H9 (cell line): ENCODE measurements at regions not wholly inside any gene's neighbourhood (a gene's known extent, or its start where the extent isn't known, plus 50 kb on each side); places are given as distances from the start of the nearest gene placed in this dataset.

Experiments used
- DNase-seq: peaks from one replicate; pipeline ENCODE4 v3.0.0-alpha.2; 2017
- H2AFZ ChIP-seq: one replicate; pipeline ENCODE4 v1.6.1; 2013; ENCODE audit warnings: mild to moderate bottlenecking, low read length, control low read depth, moderate library complexity
- H2AK5ac ChIP-seq: 2 replicates; pipeline ENCODE4 v1.6.1; 2013; ENCODE audit warnings: low read length, control low read depth, mixed read lengths; ENCODE audit not compliant: insufficient read length
- H2BK120ac ChIP-seq: one replicate; pipeline ENCODE4 v1.6.1; 2013; ENCODE audit warnings: low read depth, mild to moderate bottlenecking, low read length, control low read depth, inconsistent platforms; ENCODE audit not compliant: poor library complexity, severe bottlenecking
- H2BK12ac ChIP-seq: 2 replicates; pipeline ENCODE4 v1.6.1; 2013; ENCODE audit warnings: low read length, control low read depth, mixed read lengths, low read depth; ENCODE audit not compliant: insufficient read length
- H2BK15ac ChIP-seq: 2 replicates; pipeline ENCODE4 v1.6.1; 2013; ENCODE audit warnings: low read depth, low read length, control low read depth
- H2BK20ac ChIP-seq: one replicate; pipeline ENCODE4 v1.6.1; 2013; ENCODE audit warnings: low read depth, mild to moderate bottlenecking, low read length, control low read depth, inconsistent platforms; ENCODE audit not compliant: poor library complexity, severe bottlenecking
- H2BK5ac ChIP-seq: 2 replicates; pipeline ENCODE4 v1.6.1; 2013; ENCODE audit warnings: low read length, control low read depth, mixed read lengths; ENCODE audit not compliant: insufficient read length
- H3K14ac ChIP-seq: 2 replicates; pipeline ENCODE4 v1.6.1; 2013; ENCODE audit warnings: low read length, control low read depth; ENCODE audit not compliant: insufficient read depth
- H3K18ac ChIP-seq: 2 replicates; pipeline ENCODE4 v1.6.1; 2013; ENCODE audit warnings: low read depth, mild to moderate bottlenecking, mixed read lengths, low read length, control low read depth; ENCODE audit not compliant: insufficient read length
- H3K23ac ChIP-seq: 2 replicates; pipeline ENCODE4 v1.6.1; 2013; ENCODE audit warnings: low read length, control low read depth, mixed read lengths, low read depth; ENCODE audit not compliant: insufficient read length
- H3K23me2 ChIP-seq: 2 replicates; pipeline ENCODE4 v1.6.1; 2013; ENCODE audit warnings: low read depth, mild to moderate bottlenecking, mixed read lengths, low read length, control low read depth; ENCODE audit not compliant: insufficient read length, poor library complexity, severe bottlenecking
- H3K27ac ChIP-seq: 2 replicates; pipeline ENCODE4 v1.5.1; 2013; ENCODE audit warnings: low read length, control low read depth, mixed read lengths, low read depth; ENCODE audit not compliant: insufficient read length
- H3K27me3 ChIP-seq: 2 replicates; pipeline ENCODE4 v1.6.1; 2013; ENCODE audit warnings: low read length, control low read depth, inconsistent platforms; ENCODE audit not compliant: insufficient read depth
- H3K4ac ChIP-seq: 2 replicates; pipeline ENCODE4 v1.6.1; 2013; ENCODE audit warnings: low read depth, mild to moderate bottlenecking, control low read depth, inconsistent platforms, low read length, moderate library complexity
- H3K4me1 ChIP-seq: 2 replicates; pipeline ENCODE4 v1.6.1; 2013; ENCODE audit warnings: low read length, control low read depth, inconsistent platforms; ENCODE audit not compliant: insufficient read depth
- H3K4me2 ChIP-seq: 2 replicates; pipeline ENCODE4 v1.6.1; 2013; ENCODE audit warnings: low read length, control low read depth, mixed read lengths; ENCODE audit not compliant: insufficient read length, insufficient read depth
- H3K56ac ChIP-seq: 2 replicates; pipeline ENCODE4 v1.6.1; 2013; ENCODE audit warnings: low read depth, mild to moderate bottlenecking, mixed read lengths, low read length, control low read depth; ENCODE audit not compliant: insufficient read length
- H3K79me1 ChIP-seq: 2 replicates; pipeline ENCODE4 v1.6.1; 2013; ENCODE audit warnings: low read depth, mild to moderate bottlenecking, moderate library complexity, low read length, control low read depth, inconsistent platforms; ENCODE audit not compliant: insufficient read depth, poor library complexity, severe bottlenecking
- H3K79me2 ChIP-seq: 2 replicates; pipeline ENCODE4 v1.6.1; 2013; ENCODE audit warnings: low read length, control low read depth, inconsistent platforms; ENCODE audit not compliant: insufficient read depth
- H3K9ac ChIP-seq: 2 replicates; pipeline ENCODE4 v1.6.1; 2013; ENCODE audit warnings: low read length, control low read depth, mixed read lengths; ENCODE audit not compliant: insufficient read length; ENCODE audit errors: extremely low read depth
- H3K9me3 ChIP-seq: one replicate; pipeline ENCODE4 v1.6.1; 2013; ENCODE audit warnings: low read depth, low read length, inconsistent platforms; ENCODE audit not compliant: control insufficient read depth
- H3T11ph ChIP-seq: one replicate; pipeline ENCODE4 v1.6.1; 2013; ENCODE audit warnings: mild to moderate bottlenecking, low read length, control low read depth, inconsistent platforms
- H4K20me1 ChIP-seq: one replicate; pipeline ENCODE4 v1.6.1; 2013; ENCODE audit not compliant: control insufficient read depth, insufficient read length, insufficient read depth
- H4K5ac ChIP-seq: 2 replicates; pipeline ENCODE4 v1.6.1; 2013; ENCODE audit warnings: low read depth, mild to moderate bottlenecking, mixed read lengths, low read length, control low read depth; ENCODE audit not compliant: insufficient read length
- H4K8ac ChIP-seq: replicated peaks from 2 replicates; pipeline ENCODE4 v1.6.1; 2013; ENCODE audit warnings: low read length, control low read depth, mixed read lengths, low read depth; ENCODE audit not compliant: insufficient read length
- H4K91ac ChIP-seq: 2 replicates; pipeline ENCODE4 v1.6.1; 2013; ENCODE audit warnings: low read depth, mild to moderate bottlenecking, moderate library complexity, mixed read lengths, low read length, control low read depth; ENCODE audit not compliant: insufficient read length
- H3K27ac Mint-ChIP-seq, 3 experiments: 2 replicates in 2 of 3; 3 replicates in 1 of 3; pipeline ENCODE4 v1.8.0; 2020 to 2021; ENCODE audit warnings: mixed read lengths in 3 of 3, mild to moderate bottlenecking in 1 of 3, moderate library complexity in 1 of 3
- H3K27me3 Mint-ChIP-seq: 2 replicates; pipeline ENCODE4 v1.8.0; 2021; ENCODE audit warnings: low read depth, mild to moderate bottlenecking, moderate library complexity, mixed read lengths
- H3K36me3 Mint-ChIP-seq, 3 experiments: 2 replicates in 2 of 3; 3 replicates in 1 of 3; pipeline ENCODE4 v1.8.0; 2020 to 2021; ENCODE audit warnings: low read depth in 3 of 3, mixed read lengths in 3 of 3; ENCODE audit not compliant: insufficient read depth in 1 of 3
- H3K4me1 Mint-ChIP-seq, 2 experiments: 2 replicates each; pipeline ENCODE4 v1.8.0; 2020; ENCODE audit warnings: mixed read lengths in 2 of 2
- H3K4me3 Mint-ChIP-seq, 2 experiments: 2 replicates in 1 of 2; 3 replicates in 1 of 2; pipeline ENCODE4 v1.8.0; 2020 to 2021; ENCODE audit warnings: mild to moderate bottlenecking in 2 of 2, mixed read lengths in 2 of 2, moderate library complexity in 1 of 2
- H3K9me3 Mint-ChIP-seq, 2 experiments: 2 replicates in 1 of 2; 3 replicates in 1 of 2; pipeline ENCODE4 v1.8.0; 2020; ENCODE audit warnings: mild to moderate bottlenecking in 2 of 2, mixed read lengths in 2 of 2, moderate library complexity in 1 of 2
- WGBS: extraction: QIAGEN DNeasy Blood & Tissue Kit; methylation state at CpG from one replicate; pipeline ENCODE4 v1.1.7; 2013; ENCODE audit warnings: missing lambda C conversion rate, low lambda C conversion rate, mixed read lengths; ENCODE audit not compliant: insufficient read length; ENCODE audit errors: extremely low coverage; 5-methylcytosine and 5-hydroxymethylcytosine counted together
- TF ChIP-seq, protein P1 (sequence below): fragments of 200-600 bp; sonication (generic); conservative IDR thresholded peaks from 3 replicates; pipeline ENCODE4 v1.8.0; 2021; ENCODE audit warnings: antibody characterized with exemption, mild to moderate bottlenecking

DNA sequence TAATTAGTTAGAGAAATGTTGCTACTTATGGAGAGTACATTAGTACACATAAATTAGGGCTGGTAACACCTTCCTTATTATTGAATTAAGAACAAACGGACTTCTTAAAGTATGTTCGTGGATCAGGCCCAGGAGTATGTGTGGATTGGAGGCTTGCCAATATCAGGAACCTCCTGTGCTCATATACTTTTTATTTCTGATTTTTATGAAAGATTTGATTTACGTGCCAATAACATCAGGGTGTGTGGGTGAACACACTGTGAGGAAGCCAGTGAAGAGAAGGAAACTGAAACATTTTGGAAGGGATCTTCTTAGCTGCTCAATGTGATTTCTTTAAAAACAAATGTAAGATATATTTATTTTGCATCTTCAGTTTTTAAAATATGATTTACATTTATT, 113.0 kb downstream of the EFEMP1 start:
- Histone ChIP-seq H2BK5ac (no peak overlapping the region), H3K4me2 (no peak overlapping the region), H2BK20ac (no peak overlapping the region), H2BK120ac (no peak overlapping the region), H3K27me3 (no peaks in the 10 kb centered on the region), H3K79me2 (no peaks in the 10 kb centered on the region), H3K4ac (no peak overlapping the region), H3K18ac (no peak overlapping the region), H3K56ac (no peak overlapping the region), H2BK15ac (no peak overlapping the region), H4K20me1 (no peaks in the 10 kb centered on the region), H3K27ac (no peak overlapping the region), H3K79me1 (no peaks in the 10 kb centered on the region), H2AFZ (no peak overlapping the region), H4K5ac (no peak overlapping the region), H2AK5ac (no peak overlapping the region), H3K9me3 (no peaks in the 10 kb centered on the region), H3K23me2 (no peaks in the 10 kb centered on the region), H4K91ac (no peak overlapping the region), H4K8ac (no peak overlapping the region), H2BK12ac (no peak overlapping the region), H3K23ac (no peak overlapping the region), H3T11ph (no peak overlapping the region), H3K9ac (no peak overlapping the region), H3K14ac (no peak overlapping the region), H3K4me1 (no peaks in the 10 kb centered on the region)
- WGBS = no CpG with 5 or more reads among the region's 3 CpGs
- Mint-ChIP-seq H3K27ac (no peak overlapping the region; a peak in 1 of 7 replicates), H3K27me3 (peaks cover 2% of the 10 kb centered on the region; the same call in 1 of the 2 replicates), H3K4me1 (peaks cover 5 to 9% of the 10 kb centered on the region in 2 experiments), H3K36me3 (peaks cover 0 to 13% (median 6%) of the 10 kb centered on the region in 3 experiments; a peak in 3 of 7 replicates), H3K9me3 (peaks cover 20% of the 10 kb centered on the region in 2 experiments; a peak in 4 of 5 replicates), H3K4me3 (no peak overlapping the region)
- DNase-seq = no peak
- TF ChIP-seq, protein P1, sequence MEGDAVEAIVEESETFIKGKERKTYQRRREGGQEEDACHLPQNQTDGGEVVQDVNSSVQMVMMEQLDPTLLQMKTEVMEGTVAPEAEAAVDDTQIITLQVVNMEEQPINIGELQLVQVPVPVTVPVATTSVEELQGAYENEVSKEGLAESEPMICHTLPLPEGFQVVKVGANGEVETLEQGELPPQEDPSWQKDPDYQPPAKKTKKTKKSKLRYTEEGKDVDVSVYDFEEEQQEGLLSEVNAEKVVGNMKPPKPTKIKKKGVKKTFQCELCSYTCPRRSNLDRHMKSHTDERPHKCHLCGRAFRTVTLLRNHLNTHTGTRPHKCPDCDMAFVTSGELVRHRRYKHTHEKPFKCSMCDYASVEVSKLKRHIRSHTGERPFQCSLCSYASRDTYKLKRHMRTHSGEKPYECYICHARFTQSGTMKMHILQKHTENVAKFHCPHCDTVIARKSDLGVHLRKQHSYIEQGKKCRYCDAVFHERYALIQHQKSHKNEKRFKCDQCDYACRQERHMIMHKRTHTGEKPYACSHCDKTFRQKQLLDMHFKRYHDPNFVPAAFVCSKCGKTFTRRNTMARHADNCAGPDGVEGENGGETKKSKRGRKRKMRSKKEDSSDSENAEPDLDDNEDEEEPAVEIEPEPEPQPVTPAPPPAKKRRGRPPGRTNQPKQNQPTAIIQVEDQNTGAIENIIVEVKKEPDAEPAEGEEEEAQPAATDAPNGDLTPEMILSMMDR = no peak
